Endodermal cell (in vitro differentiated cells): ENCODE measurements at regions not wholly inside any gene's neighbourhood (a gene's known extent, or its start where the extent isn't known, plus 50 kb on each side); places are given as distances from the start of the nearest gene placed in this dataset.
A peak's percentile ranks its signal among the peaks of the same experiment; 100 is the strongest.

ENCODE experiments used
- DNase-seq: peaks from one replicate; pipeline ENCODE4 v3.0.0-alpha.2; 2017
- H3K27ac ChIP-seq: 2 replicates; pipeline ENCODE4 v1.5.1; 2013; ENCODE audit warnings: mild to moderate bottlenecking, low read depth, low read length, moderate library complexity
- H3K27me3 ChIP-seq: 2 replicates; pipeline ENCODE4 v1.6.1; 2013; ENCODE audit warnings: mild to moderate bottlenecking, low read length, moderate library complexity; ENCODE audit not compliant: insufficient read depth, control insufficient read depth, poor library complexity, severe bottlenecking
- H3K36me3 ChIP-seq: 2 replicates; pipeline ENCODE4 v1.7.0; 2013; ENCODE audit warnings: mild to moderate bottlenecking, low read length, moderate library complexity; ENCODE audit not compliant: control insufficient read depth, insufficient read depth
- H3K4me1 ChIP-seq: one replicate; pipeline ENCODE4 v1.7.0; 2013; ENCODE audit warnings: low read length; ENCODE audit not compliant: control insufficient read depth, insufficient read depth
- H3K4me3 ChIP-seq: 2 replicates; pipeline ENCODE4 v1.5.1; 2013; ENCODE audit warnings: mild to moderate bottlenecking, low read length, moderate library complexity
- H3K9ac ChIP-seq: 2 replicates; pipeline ENCODE4 v1.6.1; 2013; ENCODE audit warnings: mild to moderate bottlenecking, low read length, moderate library complexity; ENCODE audit not compliant: poor library complexity, severe bottlenecking; ENCODE audit errors: extremely low read depth
- H3K9me3 ChIP-seq: 2 replicates; pipeline ENCODE4 v1.6.1; 2013; ENCODE audit warnings: mild to moderate bottlenecking, low read length, moderate library complexity; ENCODE audit not compliant: control insufficient read depth
- H3K27ac Mint-ChIP-seq: 2 replicates; pipeline ENCODE4 v1.8.0; 2020; ENCODE audit warnings: mixed read lengths
- H3K27me3 Mint-ChIP-seq: 2 replicates; pipeline ENCODE4 v1.8.0; 2021; ENCODE audit warnings: mild to moderate bottlenecking, mixed read lengths; ENCODE audit not compliant: insufficient read depth
- H3K36me3 Mint-ChIP-seq: 2 replicates; pipeline ENCODE4 v1.8.0; 2020; ENCODE audit warnings: low read depth, mixed read lengths
- H3K4me1 Mint-ChIP-seq: 2 replicates; pipeline ENCODE4 v1.8.0; 2020; ENCODE audit warnings: mixed read lengths
- H3K4me3 Mint-ChIP-seq: 2 replicates; pipeline ENCODE4 v1.8.0; 2020; ENCODE audit warnings: mild to moderate bottlenecking, moderate library complexity, mixed read lengths
- H3K9me3 Mint-ChIP-seq: 2 replicates; pipeline ENCODE4 v1.8.0; 2020; ENCODE audit warnings: mild to moderate bottlenecking, mixed read lengths
- WGBS, 2 experiments: methylation state at CpG; one replicate each; pipeline versions ENCODE4 v1.1.5 to v1.1.7; 2013; ENCODE audit warnings: missing lambda C conversion rate in 2 of 2, mixed read lengths in 1 of 2; ENCODE audit not compliant: insufficient coverage in 1 of 2, insufficient read length in 1 of 2; 5-methylcytosine and 5-hydroxymethylcytosine counted together
- TF ChIP-seq, protein P1 (sequence below): fragments of 200-600 bp; sonication (generic); conservative IDR thresholded peaks from 2 replicates; pipeline ENCODE4 v1.5.0; 2021; ENCODE audit warnings: antibody characterized with exemption, mild to moderate bottlenecking

DNA sequence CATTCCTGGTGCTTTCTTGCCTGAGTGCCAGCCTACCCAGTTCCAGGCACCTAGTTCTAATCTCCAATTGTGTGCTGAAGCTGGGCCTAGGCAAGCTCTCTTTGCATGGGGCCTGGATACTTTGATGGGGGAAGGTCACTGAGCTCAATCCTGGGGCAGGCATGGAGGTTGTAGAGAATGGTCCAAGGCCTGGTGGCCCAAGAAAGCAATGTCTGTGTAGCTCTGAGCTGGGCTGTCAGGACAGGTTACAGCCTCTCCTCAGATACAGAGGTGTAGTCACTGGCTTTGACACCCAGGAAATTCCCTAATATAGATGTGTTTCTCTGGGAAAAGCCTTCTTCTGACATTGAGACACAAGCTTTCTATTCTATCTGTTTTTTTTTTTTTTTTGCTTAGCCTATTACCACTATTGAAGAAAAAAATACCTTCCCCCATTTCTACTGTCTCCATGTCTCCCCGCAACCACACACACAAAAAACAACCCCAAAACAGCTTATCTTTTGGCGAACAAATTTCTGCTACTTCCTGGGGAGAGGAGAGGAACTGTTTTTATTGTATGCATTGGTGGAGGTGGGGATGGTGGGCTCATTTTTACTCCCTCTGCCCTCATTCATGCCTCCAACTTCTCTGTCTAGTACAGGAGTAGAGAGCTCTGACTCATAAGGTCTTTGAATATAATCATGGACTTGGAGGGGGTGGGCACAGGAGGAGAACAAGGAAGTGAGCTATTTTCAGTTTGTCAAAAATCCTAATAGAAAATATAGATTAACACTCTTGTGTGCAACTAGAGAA is 66.7 kb upstream of the DHX15 start:
- Mint-ChIP-seq H3K9me3 (no peaks in the 10 kb centered on the region), H3K4me1 (peaks cover 19% of the 10 kb centered on the region), H3K4me3 (no peak overlapping the region), H3K36me3 (no peaks in the 10 kb centered on the region), H3K27ac (no peak overlapping the region), H3K27me3 (peaks cover 1% of the 10 kb centered on the region)
- no peak overlapping the region for H3K27ac ChIP-seq
- H3K4me3 ChIP-seq: no peak overlapping the region
- TF ChIP-seq, protein P1, sequence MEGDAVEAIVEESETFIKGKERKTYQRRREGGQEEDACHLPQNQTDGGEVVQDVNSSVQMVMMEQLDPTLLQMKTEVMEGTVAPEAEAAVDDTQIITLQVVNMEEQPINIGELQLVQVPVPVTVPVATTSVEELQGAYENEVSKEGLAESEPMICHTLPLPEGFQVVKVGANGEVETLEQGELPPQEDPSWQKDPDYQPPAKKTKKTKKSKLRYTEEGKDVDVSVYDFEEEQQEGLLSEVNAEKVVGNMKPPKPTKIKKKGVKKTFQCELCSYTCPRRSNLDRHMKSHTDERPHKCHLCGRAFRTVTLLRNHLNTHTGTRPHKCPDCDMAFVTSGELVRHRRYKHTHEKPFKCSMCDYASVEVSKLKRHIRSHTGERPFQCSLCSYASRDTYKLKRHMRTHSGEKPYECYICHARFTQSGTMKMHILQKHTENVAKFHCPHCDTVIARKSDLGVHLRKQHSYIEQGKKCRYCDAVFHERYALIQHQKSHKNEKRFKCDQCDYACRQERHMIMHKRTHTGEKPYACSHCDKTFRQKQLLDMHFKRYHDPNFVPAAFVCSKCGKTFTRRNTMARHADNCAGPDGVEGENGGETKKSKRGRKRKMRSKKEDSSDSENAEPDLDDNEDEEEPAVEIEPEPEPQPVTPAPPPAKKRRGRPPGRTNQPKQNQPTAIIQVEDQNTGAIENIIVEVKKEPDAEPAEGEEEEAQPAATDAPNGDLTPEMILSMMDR: no peak
- WGBS, 2 experiments: no CpG with 5 or more reads among the region's 2 CpGs
- no peak overlapping the region for H3K9ac ChIP-seq
- H3K27me3 ChIP-seq: no peaks in the 10 kb centered on the region
- H3K9me3 ChIP-seq: no peaks in the 10 kb centered on the region
- no peaks in the 10 kb centered on the region for H3K36me3 ChIP-seq
- DNase-seq: no peak
- H3K4me1 ChIP-seq: no peaks in the 10 kb centered on the region

GRCh38 chr4:24655326-24655725 is 71.0 kb upstream of the DHX15 start:
- H3K27me3 ChIP-seq: no peaks in the 10 kb centered on the region
- 80 to 85% methylated on average over 1 to 3 of the region's 3 CpGs for WGBS, 2 experiments
- Mint-ChIP-seq H3K4me3 (no peak overlapping the region), H3K9me3 (no peaks in the 10 kb centered on the region), H3K27ac (no peak overlapping the region), H3K36me3 (no peaks in the 10 kb centered on the region), H3K27me3 (peaks cover 1% of the 10 kb centered on the region), H3K4me1 (peaks cover 33% of the 10 kb centered on the region)
- H3K9ac ChIP-seq: no peak overlapping the region
- TF ChIP-seq, protein P1: no peak
- H3K27ac ChIP-seq: no peak overlapping the region
- no peaks in the 10 kb centered on the region for H3K36me3 ChIP-seq
- H3K4me3 ChIP-seq: no peak overlapping the region
- H3K4me1 ChIP-seq: no peaks in the 10 kb centered on the region
- H3K9me3 ChIP-seq: no peaks in the 10 kb centered on the region
- no peak for DNase-seq

DNA sequence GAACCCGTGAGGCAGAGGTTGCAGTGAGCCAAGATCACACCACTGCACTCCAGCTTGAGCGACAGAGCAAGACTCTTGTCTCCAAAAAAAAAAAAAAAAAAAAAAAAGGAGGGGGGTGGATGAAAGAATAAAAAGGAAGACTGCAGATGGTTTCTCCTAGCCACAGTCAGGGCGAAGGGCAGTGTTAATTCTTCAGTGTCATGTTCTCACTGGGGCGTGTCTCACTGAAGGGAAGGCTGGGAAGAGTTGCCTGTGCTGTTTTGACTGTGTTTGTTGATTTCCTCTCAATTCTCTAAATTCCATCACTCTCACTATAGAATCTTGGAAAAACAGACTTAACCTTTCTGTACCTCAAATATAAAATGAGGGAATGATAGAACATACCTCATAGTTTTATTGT is 71.6 kb upstream of the DHX15 start:
- H3K4me3 ChIP-seq: no peak overlapping the region
- no peaks in the 10 kb centered on the region for H3K27me3 ChIP-seq
- H3K36me3 ChIP-seq: no peaks in the 10 kb centered on the region
- no peaks in the 10 kb centered on the region for H3K36me3 Mint-ChIP-seq
- H3K9me3 Mint-ChIP-seq: no peaks in the 10 kb centered on the region
- H3K4me1 Mint-ChIP-seq: peaks cover 29% of the 10 kb centered on the region
- H3K27ac Mint-ChIP-seq: no peak overlapping the region
- H3K4me3 Mint-ChIP-seq: no peak overlapping the region
- no peaks in the 10 kb centered on the region for H3K4me1 ChIP-seq
- WGBS, 2 experiments: 70 to 80% methylated on average over 1 to 4 of the region's 4 CpGs
- TF ChIP-seq, protein P1: no peak
- peak; percentile 58 for DNase-seq
- H3K27ac ChIP-seq: no peak overlapping the region
- peaks cover 1% of the 10 kb centered on the region for H3K27me3 Mint-ChIP-seq
- H3K9ac ChIP-seq: no peak overlapping the region
- no peaks in the 10 kb centered on the region for H3K9me3 ChIP-seq
